K562 (cell line): ENCODE measurements at regions not wholly inside any gene's neighbourhood (a gene's known extent, or its start where the extent isn't known, plus 50 kb on each side); places are given as distances from the start of the nearest gene placed in this dataset.

Source experiments
- ATAC-seq: fragments of 200-7000 bp; cut with Tn5 transposase; 3 replicates; pipeline ENCODE4 v1.9.1; 2020; ENCODE audit warnings: moderate library complexity
- BruUV-seq: library from RNA; stranded (reverse); fragments of 400-500 nt; replicated peaks from 2 replicates; lab custom pipeline; 2021; lab: Mats Ljungman, UMichigan
- CTCF ChIA-PET: fragments of 300-600 bp; formaldehyde crosslinking; extraction: SDS; loops from one replicate; lab custom pipeline; 2021; ENCODE audit warnings: low intra/inter-chr PET ratio; lab: Yijun Ruan, JAX
- POLR2A ChIA-PET: fragments of 300-600, 350-650 bp; sonication (Branson Sonifier 250); formaldehyde crosslinking; extraction: SDS; loops from one replicate; lab custom pipeline; 2021; ENCODE audit warnings: antibody characterized with exemption, inconsistent platforms; lab: Yijun Ruan, JAX
- DNase-seq, 4 experiments: peaks; one replicate each; pipeline versions ENCODE4 v3.0.0 to v3.0.0-alpha.2; 2011 to 2018; ENCODE audit warnings: low spot score in 3 of 4, mixed read lengths in 3 of 4; ENCODE audit errors: extremely low read depth in 1 of 4
- FAIRE-seq: peaks from 2 replicates; lab custom pipeline; 2011; peaks lifted over from hg19 to GRCh38; lab: Jason Lieb, UNC
- H2AFZ ChIP-seq: 2 replicates; pipeline ENCODE4 v1.6.0; 2011; ENCODE audit warnings: low read depth, low read length, control low read depth, inconsistent platforms
- H3K27ac ChIP-seq: fragments of 200-600 bp; 3 replicates; pipeline ENCODE4 v1.8.0; 2011; ENCODE audit warnings: low read depth, mild to moderate bottlenecking, control low read depth, inconsistent platforms, low read length, moderate library complexity, mixed read lengths; ENCODE audit errors: extremely low read depth
- H3K27me3 ChIP-seq, 2 experiments: fragments of 300-600 bp in 1 of 2; 2 replicates in 1 of 2; 3 replicates in 1 of 2; pipeline versions ENCODE4 v1.6.0 to v1.8.0; 2011; ENCODE audit warnings: inconsistent platforms in 2 of 2, low read length in 2 of 2, mild to moderate bottlenecking in 1 of 2, mixed read lengths in 1 of 2, moderate library complexity in 1 of 2; ENCODE audit not compliant: control insufficient read depth in 2 of 2, insufficient read depth in 2 of 2
- H3K36me3 ChIP-seq: fragments of 300-600 bp; 3 replicates; pipeline ENCODE4 v1.8.0; 2011; ENCODE audit warnings: mild to moderate bottlenecking, low read length, inconsistent platforms; ENCODE audit not compliant: control insufficient read depth, insufficient read depth
- H3K4me1 ChIP-seq, 2 experiments: fragments of 200-600 bp in 1 of 2; replicated peaks in 1 of 2; 2 replicates in 1 of 2; 3 replicates in 1 of 2; pipeline versions ENCODE4 v1.5.1 to v1.8.0; 2011; ENCODE audit warnings: inconsistent platforms in 2 of 2, low read length in 2 of 2, mild to moderate bottlenecking in 1 of 2, mixed read lengths in 1 of 2, moderate library complexity in 1 of 2; ENCODE audit not compliant: control insufficient read depth in 2 of 2, insufficient read depth in 2 of 2
- H3K4me2 ChIP-seq: 2 replicates; pipeline ENCODE4 v1.6.1; 2011; ENCODE audit warnings: low read length, control low read depth, inconsistent platforms, mixed read lengths; ENCODE audit not compliant: insufficient read depth
- H3K4me3 ChIP-seq: fragments of 200-600 bp; sonication (generic), shearing (Covaris generic); 2 replicates; pipeline ENCODE4 v1.5.1; 2016; ENCODE audit warnings: control low read depth, inconsistent platforms
- H3K79me2 ChIP-seq: fragments of 200-600 bp; 3 replicates; pipeline ENCODE4 v1.8.0; 2011; ENCODE audit warnings: low read length, inconsistent platforms; ENCODE audit not compliant: control insufficient read depth, insufficient read depth
- H3K9ac ChIP-seq, 2 experiments: 2 replicates each; pipeline versions ENCODE4 v1.6.0 to v1.6.1; 2011; ENCODE audit warnings: low read depth in 2 of 2, low read length in 2 of 2, control low read depth in 1 of 2, inconsistent platforms in 1 of 2, mild to moderate bottlenecking in 1 of 2, mixed read lengths in 1 of 2; ENCODE audit not compliant: insufficient read depth in 1 of 2
- H3K9me1 ChIP-seq: one replicate; pipeline ENCODE4 v1.6.0; 2011; ENCODE audit warnings: inconsistent platforms, mild to moderate bottlenecking, low read length, moderate library complexity; ENCODE audit not compliant: control insufficient read depth, insufficient read depth
- H3K9me3 ChIP-seq: replicated peaks from 2 replicates; pipeline ENCODE4 v1.5.1; 2011; ENCODE audit warnings: low read depth, low read length, inconsistent platforms; ENCODE audit not compliant: control insufficient read depth, insufficient read depth
- H4K20me1 ChIP-seq: replicated peaks from 2 replicates; pipeline ENCODE4 v1.6.1; 2011; ENCODE audit warnings: low read length, inconsistent platforms, mixed read lengths; ENCODE audit not compliant: control insufficient read depth, insufficient read depth
- ARID2 ChIP-seq: fragments of 450-650 bp; IDR thresholded peaks from 2 replicates; pipeline ENCODE4 v1.6.1; 2017; ENCODE audit warnings: antibody characterized with exemption, mild to moderate bottlenecking
- CREM ChIP-seq: IDR thresholded peaks from 2 replicates; pipeline ENCODE4 v1.6.1; 2014; ENCODE audit warnings: antibody characterized with exemption, low read depth
- CTCFL ChIP-seq: IDR thresholded peaks from 2 replicates; pipeline ENCODE4 v1.6.1; 2011; ENCODE audit warnings: borderline replicate concordance, low read depth, mild to moderate bottlenecking, moderate library complexity, low read length; ENCODE audit not compliant: insufficient read depth, poor library complexity, severe bottlenecking
- DNMT1 ChIP-seq: fragments of 450-650 bp; IDR thresholded peaks from 2 replicates; pipeline ENCODE4 v1.6.1; 2016; ENCODE audit warnings: antibody characterized with exemption, mild to moderate bottlenecking
- KDM2B ChIP-seq: fragments of 250-450 bp; sonication (Bioruptor Pico); IDR thresholded peaks from 2 replicates; pipeline ENCODE4 v1.8.0; 2021; ENCODE audit warnings: mild to moderate bottlenecking, moderate library complexity
- MCM5 ChIP-seq: fragments of 450-650 bp; IDR thresholded peaks from 2 replicates; pipeline ENCODE4 v1.6.1; 2016; ENCODE audit warnings: low read depth
- MTF1 ChIP-seq: fragments of 250-450 bp; sonication (Bioruptor Pico); IDR thresholded peaks from 2 replicates; pipeline ENCODE4 v1.9.0; 2021; ENCODE audit warnings: moderate library complexity, mild to moderate bottlenecking, inconsistent platforms, borderline replicate concordance
- OTX1 ChIP-seq: fragments of 450-650 bp; formaldehyde crosslinking; IDR thresholded peaks from 2 replicates; pipeline ENCODE4 v1.4.0; 2022; ENCODE audit warnings: mild to moderate bottlenecking
- PCBP2 ChIP-seq: fragments of 200-400 bp; formaldehyde crosslinking; IDR thresholded peaks from 2 replicates; pipeline ENCODE4 v1.6.1; 2018; ENCODE audit warnings: low read length, low read depth, mild to moderate bottlenecking, moderate library complexity; ENCODE audit not compliant: poor library complexity, severe bottlenecking
- PTBP1 ChIP-seq: fragments of 200-400 bp; formaldehyde crosslinking; IDR thresholded peaks from 2 replicates; pipeline ENCODE4 v1.6.1; 2017; ENCODE audit warnings: low read depth, low read length
- RBFOX2 ChIP-seq: fragments of 200-400 bp; formaldehyde crosslinking; IDR thresholded peaks from 2 replicates; pipeline ENCODE4 v1.6.1; 2017; ENCODE audit warnings: low read depth, mild to moderate bottlenecking, low read length, moderate library complexity
- SMARCA5 ChIP-seq: fragments of 450-650 bp; IDR thresholded peaks from 2 replicates; pipeline ENCODE4 v1.6.1; 2016
- SNRNP70 ChIP-seq: fragments of 200-400 bp; formaldehyde crosslinking; optimal IDR thresholded peaks from 2 replicates; pipeline ENCODE3; 2017; ENCODE audit warnings: low read depth, low read length
- STAG1 ChIP-seq: sonication (generic); formaldehyde crosslinking; IDR thresholded peaks from 2 replicates; pipeline ENCODE4 v1.5.0; 2020; ENCODE audit warnings: missing genetic modification reagents, borderline replicate concordance
- TOE1 ChIP-seq, 2 experiments: fragments of 450-650 bp in 1 of 2; sonication (generic) in 1 of 2; formaldehyde crosslinking in 1 of 2; IDR thresholded peaks; 2 replicates each; pipeline versions ENCODE4 v1.7.1 to v1.8.0; 2016 to 2022; ENCODE audit warnings: borderline replicate concordance in 2 of 2, mild to moderate bottlenecking in 2 of 2, antibody characterized with exemption in 1 of 2, inconsistent platforms in 1 of 2, low read depth in 1 of 2, missing genetic modification reagents in 1 of 2, moderate library complexity in 1 of 2
- U2AF1 ChIP-seq: fragments of 200-400 bp; formaldehyde crosslinking; optimal IDR thresholded peaks from 2 replicates; pipeline ENCODE3; 2017; ENCODE audit warnings: mild to moderate bottlenecking, low read depth, low read length, moderate library complexity
- ZNF586 ChIP-seq: fragments of 450-650 bp; formaldehyde crosslinking; conservative IDR thresholded peaks from 2 replicates; pipeline ENCODE4 v1.4.0; 2020; ENCODE audit warnings: mild to moderate bottlenecking, moderate library complexity
- ZNF589 ChIP-seq: fragments of 200-800 bp; sonication (Bioruptor generic); IDR thresholded peaks from 2 replicates; pipeline ENCODE4 v1.6.1; 2016; ENCODE audit warnings: low read depth, missing genetic modification characterization, missing compliant biosample characterization
- ZSCAN32 ChIP-seq: fragments of 450-650 bp; formaldehyde crosslinking; IDR thresholded peaks from 2 replicates; pipeline ENCODE4 v1.4.0; 2020; ENCODE audit warnings: mild to moderate bottlenecking, moderate library complexity
- WGBS: fragments of 100-300 bp; shearing (Covaris generic); methylation state at CpG from one replicate; pipeline ENCODE4 v1.1.6; 2016; ENCODE audit warnings: low coverage, mixed read lengths; ENCODE audit not compliant: insufficient coverage; ENCODE audit errors: missing lambda C conversion rate; 5-methylcytosine and 5-hydroxymethylcytosine counted together
- in situ Hi-C: fragments of 300-500 bp; cut with MboI; formaldehyde crosslinking; loops from 4 replicates; pipeline ENCODE4 v1.15.0; 2018; ENCODE audit warnings: inconsistent platforms, mixed read lengths
- intact Hi-C: fragments of 100-400 bp; cut with micrococcal nuclease; formaldehyde crosslinking; loops from 2 replicates; pipeline ENCODE4 v1.14.2; 2022

- in situ Hi-C loops (no loop called here), intact Hi-C loops (no loop called here)
- Histone ChIP-seq H4K20me1 (no peaks in the 10 kb centered on the region), H3K36me3 (no peaks in the 10 kb centered on the region), H3K27me3 (peaks cover 2 to 3% of the 10 kb centered on the region in 2 experiments; a peak in 3 of 5 replicates), H3K9me3 (no peaks in the 10 kb centered on the region), H3K9ac (no peak overlapping the region), H3K9me1 (no peaks in the 10 kb centered on the region), H3K4me3 (no peak overlapping the region), H2AFZ (no peak overlapping the region), H3K79me2 (no peaks in the 10 kb centered on the region), H3K4me1 (no peaks in the 10 kb centered on the region)
- POLR2A ChIA-PET, result no interaction called here
- 0% methylated on average over 5 of the region's 5 CpGs for WGBS
- DNase-seq, result no peak
- TF ChIP-seq PCBP2 (no peak), ZNF586 (CRISPR knock-in tag) (no peak), DNMT1 (no peak), TOE1 (IDR thresholded peaks at IDR 0.05; ENCODE audit: borderline replicate concordance) (no peak), TOE1 (CRISPR knock-in tag; IDR thresholded peaks at IDR 0.05; ENCODE audit: borderline replicate concordance, low read depth) (no peak), MTF1 (CRISPR knock-in tag) (no peak), SMARCA5 (no peak), ZNF589 (no peak), PTBP1 (no peak), KDM2B (CRISPR knock-in tag) (no peak), U2AF1 (no peak), OTX1 (CRISPR knock-in tag) (no peak), STAG1 (CRISPR knock-in tag) (no peak), SNRNP70 (no peak), RBFOX2 (no peak), CREM (no peak), ARID2 (no peak), MCM5 (no peak), ZSCAN32 (CRISPR knock-in tag) (no peak), CTCFL (no peak)
- TF ChIP-seq, all 486 proteins: peak for 0
- ATAC-seq (no peak), FAIRE-seq (no peak)
- Histone ChIP-seq H3K27ac (no peak overlapping the region), H3K4me2 (no peak overlapping the region)
- BruUV-seq, result no TSS peak
- CTCF ChIA-PET, result no interaction called here
These were observed 54.1 kb upstream of the NPTX2 start for GRCh38 chr7:98562871-98563495.
